ENCODE measurements at regions not wholly inside any gene's neighbourhood (a gene's known extent, or its start where the extent isn't known, plus 50 kb on each side); places are given as distances from the start of the nearest gene placed in this dataset.
"Not testable (repeated sequence)": the region's sequence is repeated elsewhere in the genome, so short reads cannot be mapped to it uniquely, and the experiment has no call there.

GRCh38 chr1:240722788-240723187, 110.8 kb upstream of the GREM2 start:
- DNase-seq: no peak

GRCh38 chr1:240720976-240721375, 109.0 kb upstream of the GREM2 start:
- no peak for DNase-seq

- DNase-seq: no peak
Observed at GRCh38 chr1:240719953-240720700, 108.2 kb upstream of the GREM2 start.

GRCh38 chr1:240716538-240716937, 104.6 kb upstream of the GREM2 start:
- not testable (repeated sequence) for DNase-seq

GRCh38 chr1:240714568-240715292, 102.8 kb upstream of the GREM2 start:
- no peak for DNase-seq

GRCh38 chr1:240712014-240712731, 100.2 kb upstream of the GREM2 start:
- no peak for DNase-seq

- DNase-seq: no peak
Observed at GRCh38 chr1:240711020-240711419, 99.1 kb upstream of the GREM2 start.

GRCh38 chr1:240709676-240710075, 97.7 kb upstream of the GREM2 start:
- DNase-seq: no peak

GRCh38 chr1:240706150-240706935, 94.4 kb upstream of the GREM2 start:
- no peak for DNase-seq

GRCh38 chr1:240705579-240705978, 93.6 kb upstream of the GREM2 start:
- no peak for DNase-seq

- no peak for DNase-seq
Observed at GRCh38 chr1:240701412-240701811, 89.5 kb upstream of the GREM2 start.

GRCh38 chr1:240695416-240695815, 83.5 kb upstream of the GREM2 start:
- DNase-seq: no peak

- no peak for DNase-seq
Observed at GRCh38 chr1:240693844-240694243, 81.9 kb upstream of the GREM2 start.

- DNase-seq: no peak
Observed at GRCh38 chr1:240693036-240693435, 81.1 kb upstream of the GREM2 start.

GRCh38 chr1:240691909-240692705, 80.2 kb upstream of the GREM2 start:
- peak; percentile 1 to 28 for DNase-seq

- no peak for DNase-seq
Observed at GRCh38 chr1:240691501-240691900, 79.5 kb upstream of the GREM2 start.

GRCh38 chr1:240687820-240688219, 75.9 kb upstream of the GREM2 start:
- no peak for DNase-seq

GRCh38 chr1:240683576-240683975, 71.6 kb upstream of the GREM2 start:
- DNase-seq: no peak

- DNase-seq: no peak
Observed at GRCh38 chr1:240682859-240683242, 70.9 kb upstream of the GREM2 start.

GRCh38 chr1:240682166-240682858, 70.4 kb upstream of the GREM2 start:
- no peak for DNase-seq

GRCh38 chr1:240672132-240672811, 60.3 kb upstream of the GREM2 start:
- DNase-seq: no peak

Data from NCI-H1930 (cell line).